PC-9 (cell line): ENCODE measurements at regions not wholly inside any gene's neighbourhood (a gene's known extent, or its start where the extent isn't known, plus 50 kb on each side); places are given as distances from the start of the nearest gene placed in this dataset.

ENCODE experiments used
- EZH2 ChIP-seq: fragments of 200-600 bp; sonication (generic); IDR thresholded peaks from 2 replicates; pipeline ENCODE4 v1.8.0; 2017; ENCODE audit warnings: antibody characterized with exemption, low read depth
- TF ChIP-seq, protein P1 (sequence below): fragments of 200-600 bp; sonication (generic); conservative IDR thresholded peaks from 2 replicates; pipeline ENCODE4 v1.6.1; 2017; ENCODE audit warnings: mixed run types, antibody characterized with exemption, mild to moderate bottlenecking, moderate library complexity

DNA sequence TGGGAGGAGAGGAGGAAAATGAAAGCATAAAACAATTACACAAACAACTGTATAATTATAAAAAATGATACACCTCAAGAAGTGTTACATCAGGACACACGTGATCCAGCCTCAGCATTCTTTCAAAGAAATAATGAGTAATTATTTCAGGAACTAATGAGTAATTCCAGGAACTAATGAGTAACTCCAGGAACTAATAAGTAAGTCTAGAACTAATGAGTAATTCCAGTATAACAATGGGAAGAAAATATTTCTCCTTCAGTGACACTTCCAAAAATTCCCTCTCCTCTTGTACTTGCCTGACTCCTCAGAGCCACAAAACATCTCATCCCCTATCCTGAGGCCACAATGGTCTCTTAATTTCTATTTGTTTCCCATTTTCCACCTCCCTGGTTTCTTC is 63.5 kb upstream of the COL25A1 start:
- TF ChIP-seq, protein P1, sequence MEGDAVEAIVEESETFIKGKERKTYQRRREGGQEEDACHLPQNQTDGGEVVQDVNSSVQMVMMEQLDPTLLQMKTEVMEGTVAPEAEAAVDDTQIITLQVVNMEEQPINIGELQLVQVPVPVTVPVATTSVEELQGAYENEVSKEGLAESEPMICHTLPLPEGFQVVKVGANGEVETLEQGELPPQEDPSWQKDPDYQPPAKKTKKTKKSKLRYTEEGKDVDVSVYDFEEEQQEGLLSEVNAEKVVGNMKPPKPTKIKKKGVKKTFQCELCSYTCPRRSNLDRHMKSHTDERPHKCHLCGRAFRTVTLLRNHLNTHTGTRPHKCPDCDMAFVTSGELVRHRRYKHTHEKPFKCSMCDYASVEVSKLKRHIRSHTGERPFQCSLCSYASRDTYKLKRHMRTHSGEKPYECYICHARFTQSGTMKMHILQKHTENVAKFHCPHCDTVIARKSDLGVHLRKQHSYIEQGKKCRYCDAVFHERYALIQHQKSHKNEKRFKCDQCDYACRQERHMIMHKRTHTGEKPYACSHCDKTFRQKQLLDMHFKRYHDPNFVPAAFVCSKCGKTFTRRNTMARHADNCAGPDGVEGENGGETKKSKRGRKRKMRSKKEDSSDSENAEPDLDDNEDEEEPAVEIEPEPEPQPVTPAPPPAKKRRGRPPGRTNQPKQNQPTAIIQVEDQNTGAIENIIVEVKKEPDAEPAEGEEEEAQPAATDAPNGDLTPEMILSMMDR, result no peak
- TF ChIP-seq EZH2, result no peak
